Hematopoietic multipotent progenitor cell treated with erythropoietin and hydrocortisone succinate and interleukin-3 and kit ligand, for 15 days (in vitro differentiated cells): ENCODE measurements at regions not wholly inside any gene's neighbourhood (a gene's known extent, or its start where the extent isn't known, plus 50 kb on each side); places are given as distances from the start of the nearest gene placed in this dataset.
"Not testable (repeated sequence)": the region's sequence is repeated elsewhere in the genome, so short reads cannot be mapped to it uniquely, and the experiment has no call there.

Experiments used
- DNase-seq: peaks from one replicate; pipeline ENCODE4 v3.0.0-alpha.2; 2015; ENCODE audit warnings: low spot score

DNA sequence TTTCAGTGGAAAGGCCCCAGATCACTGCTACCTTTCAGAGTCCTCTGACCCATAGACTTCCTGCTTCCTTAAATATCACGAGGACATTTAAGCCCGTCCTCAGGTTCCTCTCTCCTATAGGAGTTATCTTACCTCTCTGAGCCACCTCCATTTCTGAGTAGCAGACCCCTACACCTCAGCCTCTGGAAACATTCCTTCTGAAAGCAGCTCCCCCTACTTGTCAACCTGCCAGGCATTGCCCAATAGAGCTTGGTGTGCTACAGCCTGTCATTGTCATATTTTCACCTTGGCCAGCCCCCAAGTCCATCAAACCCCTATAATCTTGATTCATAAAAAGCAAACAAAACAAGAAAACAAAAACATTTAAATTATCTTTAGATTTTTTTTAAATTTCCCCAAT, 717.9 kb upstream of the SLC8A1 start:
- DNase-seq = no peak

DNA sequence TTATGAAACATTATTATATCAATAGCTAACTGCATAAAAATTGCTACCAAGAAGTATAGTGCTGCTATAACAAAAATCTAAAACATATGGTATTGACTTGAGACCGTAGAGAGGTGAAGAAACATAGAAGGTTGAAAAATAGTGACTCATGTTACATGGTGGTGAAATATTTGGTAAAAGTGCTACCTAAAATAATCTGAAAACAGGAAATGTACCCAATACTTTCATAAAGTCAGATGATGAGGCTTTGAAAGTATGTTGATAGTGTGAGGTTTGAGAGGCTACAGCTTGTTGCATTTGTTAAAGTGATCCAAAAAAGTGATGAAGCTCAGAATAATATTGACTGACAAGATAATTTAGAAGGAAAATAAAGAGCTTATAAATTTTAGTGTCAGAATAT, 718.7 kb upstream of the SLC8A1 start:
- no peak for DNase-seq

DNA sequence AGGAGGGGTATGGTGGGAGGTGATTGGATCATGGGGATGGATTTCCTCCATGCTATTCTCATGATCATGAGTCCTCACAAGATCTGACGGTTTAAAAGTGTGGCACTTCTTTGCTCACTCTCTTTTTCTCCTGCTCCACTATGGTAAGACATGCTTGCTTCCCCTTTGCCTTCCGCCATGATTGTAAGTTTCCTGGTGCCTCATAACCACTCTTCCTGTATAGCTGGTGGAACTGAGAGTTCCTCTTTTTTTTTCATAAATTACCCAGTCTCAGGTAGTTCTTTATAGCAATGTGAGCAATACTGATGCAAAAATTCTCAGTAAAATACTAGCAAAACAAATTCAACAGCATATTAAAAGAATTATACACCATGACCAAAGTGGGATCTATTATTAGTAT, 728.5 kb upstream of the SLC8A1 start:
- DNase-seq = no peak

DNA sequence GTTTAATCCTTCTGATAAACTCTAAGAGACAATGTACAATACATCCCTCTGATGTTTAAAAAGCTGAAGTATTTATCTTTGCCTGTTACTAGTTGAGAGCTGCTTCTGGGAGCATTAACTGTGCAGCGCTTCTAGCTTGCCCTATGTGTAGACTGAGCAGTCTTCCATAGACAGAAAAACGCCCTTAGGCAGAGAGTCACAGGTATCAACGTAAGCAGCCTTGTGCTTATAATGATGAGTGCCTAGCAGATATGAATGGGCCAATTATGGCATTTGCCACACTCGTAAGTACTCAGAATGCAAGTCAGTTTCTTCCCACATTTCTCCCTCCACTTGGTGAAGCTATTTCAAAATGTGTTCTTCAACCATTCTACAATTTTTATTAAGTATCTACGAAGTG, 731.1 kb upstream of the SLC8A1 start:
- DNase-seq = no peak

DNA sequence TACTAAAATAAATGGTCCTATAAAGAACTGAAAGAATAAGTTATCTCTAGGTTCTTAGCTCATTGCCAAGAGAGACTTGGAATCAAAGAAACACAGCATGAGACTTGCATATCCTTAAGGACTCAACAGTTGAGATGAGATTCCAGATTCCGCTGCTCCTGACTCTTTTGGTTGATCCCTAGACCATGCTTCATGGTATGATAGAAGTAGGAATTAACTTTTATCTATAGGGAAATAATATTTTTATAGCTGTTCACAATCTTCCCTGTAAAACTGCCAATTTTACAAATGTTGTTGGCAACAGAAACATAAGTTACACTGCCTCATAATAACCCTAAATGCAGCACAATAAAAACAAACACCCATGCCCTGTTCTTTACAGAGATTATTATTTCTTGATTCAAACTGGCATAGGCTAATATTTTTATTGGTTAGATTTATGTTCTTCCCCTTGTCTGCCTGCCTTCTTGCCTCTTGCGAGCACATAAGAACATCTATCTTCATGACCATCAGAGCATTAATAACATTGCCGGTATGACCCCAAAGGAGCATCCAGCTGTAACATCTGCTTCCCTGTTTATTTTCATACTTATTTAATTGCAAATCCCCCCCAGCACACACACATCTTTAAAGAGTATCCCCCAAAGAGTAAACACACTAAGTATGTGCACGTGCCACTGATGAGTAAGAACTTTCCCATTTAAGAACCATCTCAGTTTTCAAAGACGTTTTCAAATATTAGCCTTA, 735.7 kb upstream of the SLC8A1 start:
- no peak for DNase-seq

DNA sequence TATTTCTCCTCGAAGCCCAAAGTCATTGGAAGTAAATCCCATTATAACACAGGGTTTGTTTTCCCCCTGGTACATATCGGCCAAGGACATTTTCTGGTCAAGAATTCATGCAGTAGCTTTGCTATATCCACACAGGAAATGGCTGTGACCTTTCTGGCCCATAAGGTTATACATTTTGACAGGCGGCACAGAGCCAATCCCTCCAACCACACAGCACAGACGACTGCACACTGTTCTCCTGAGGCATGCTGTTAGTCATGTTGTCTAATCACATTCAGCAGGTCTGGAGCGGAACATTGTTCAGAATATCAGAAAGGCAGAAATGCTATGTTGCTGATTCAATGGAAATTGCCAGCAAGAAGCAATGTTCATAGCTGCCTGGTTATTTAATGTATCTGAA, 742.3 kb upstream of the SLC8A1 start:
- no peak for DNase-seq

DNA sequence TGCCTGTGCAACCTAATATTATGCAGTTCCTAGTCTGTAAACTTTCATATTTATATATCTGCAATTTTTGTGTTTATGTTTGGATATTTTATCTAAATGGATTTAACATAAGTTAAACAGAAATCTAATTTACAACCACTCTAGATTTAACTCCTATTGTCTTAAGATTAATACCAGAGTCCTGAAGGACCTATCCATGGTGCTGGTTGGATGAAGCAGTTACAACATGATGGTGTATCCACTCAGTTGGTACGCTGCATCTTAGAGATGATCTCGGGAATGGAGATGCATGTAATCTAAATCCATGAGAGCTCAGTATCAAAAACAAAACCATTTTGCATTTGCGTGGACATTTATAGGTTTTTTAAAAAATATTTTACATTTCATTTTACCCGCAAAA, 745.9 kb upstream of the SLC8A1 start:
- DNase-seq = no peak

DNA sequence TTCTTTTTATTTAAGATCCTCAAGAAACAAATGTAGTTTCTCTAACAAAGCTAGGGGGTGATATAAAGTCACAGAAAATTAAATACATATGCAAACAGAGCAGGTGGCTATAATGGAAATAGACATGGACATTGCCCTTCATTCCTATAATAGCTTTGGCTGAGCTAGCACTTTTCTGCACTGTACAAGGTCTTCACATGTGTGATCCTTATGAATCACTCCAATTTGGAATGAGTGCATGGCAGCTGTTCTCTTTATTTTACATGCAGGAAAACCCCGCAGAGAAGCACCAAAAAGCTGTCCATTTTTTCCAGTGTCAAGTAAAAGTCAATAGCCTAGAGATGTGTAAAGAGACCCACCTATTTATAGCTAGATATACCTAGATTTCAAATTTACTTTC, 747.4 kb upstream of the SLC8A1 start:
- DNase-seq = no peak

DNA sequence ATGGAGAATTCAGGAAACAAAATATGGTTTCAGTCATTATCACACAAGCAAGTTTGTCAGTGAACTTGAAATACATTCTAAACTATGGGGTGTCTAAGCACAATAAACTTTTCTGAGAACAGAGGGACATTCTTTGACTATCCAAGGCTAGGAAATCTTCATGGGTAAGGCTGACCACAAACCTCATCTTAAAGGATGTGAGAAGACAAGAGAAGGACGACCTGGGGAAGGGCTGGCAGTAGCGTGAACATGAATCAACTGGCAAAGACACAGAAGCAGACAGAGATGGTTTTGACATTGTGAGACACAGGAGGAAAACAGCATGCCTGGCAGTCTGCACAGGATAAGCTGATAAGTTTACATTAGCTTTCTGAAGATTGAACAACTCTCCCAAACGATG, 752.4 kb upstream of the SLC8A1 start:
- DNase-seq = no peak

DNA sequence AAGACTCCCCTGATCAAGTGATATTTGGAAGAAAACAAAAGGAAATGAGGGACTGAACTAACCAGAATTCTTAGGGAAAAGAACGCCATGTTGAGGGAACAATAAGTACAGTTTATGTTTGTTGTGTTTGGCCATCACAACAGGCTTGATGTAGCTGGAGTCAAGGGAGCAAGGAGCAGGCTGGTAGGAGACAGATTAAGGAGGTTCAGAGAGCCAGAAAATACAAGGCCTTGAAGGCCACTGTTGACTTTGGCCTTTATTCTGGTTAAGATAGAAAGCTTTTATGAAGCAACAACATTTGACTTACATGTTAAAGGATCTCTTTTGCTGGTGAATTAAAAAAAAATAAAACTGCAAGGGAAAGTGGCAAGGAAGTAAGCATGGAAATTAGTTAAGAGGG, 754.1 kb upstream of the SLC8A1 start:
- DNase-seq = no peak

DNA sequence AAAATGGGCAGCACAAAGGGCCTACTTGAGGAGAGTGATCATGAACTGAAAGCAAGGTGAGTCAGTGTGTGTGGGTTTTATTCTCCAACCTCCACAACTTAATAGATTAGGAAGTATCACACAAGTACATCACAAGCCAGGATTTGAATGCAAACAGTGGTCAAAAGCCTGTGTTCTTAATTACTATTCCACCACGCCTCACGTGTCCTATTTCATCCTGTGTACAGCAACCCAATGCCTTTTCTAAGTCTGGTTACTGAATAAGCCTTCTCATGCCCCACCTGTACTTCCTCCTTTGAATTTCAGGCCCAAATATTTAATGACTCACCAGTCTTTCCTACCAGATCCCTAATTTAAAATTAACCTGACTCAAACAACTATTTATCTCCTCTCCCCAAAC, 755.7 kb upstream of the SLC8A1 start:
- no peak for DNase-seq

DNA sequence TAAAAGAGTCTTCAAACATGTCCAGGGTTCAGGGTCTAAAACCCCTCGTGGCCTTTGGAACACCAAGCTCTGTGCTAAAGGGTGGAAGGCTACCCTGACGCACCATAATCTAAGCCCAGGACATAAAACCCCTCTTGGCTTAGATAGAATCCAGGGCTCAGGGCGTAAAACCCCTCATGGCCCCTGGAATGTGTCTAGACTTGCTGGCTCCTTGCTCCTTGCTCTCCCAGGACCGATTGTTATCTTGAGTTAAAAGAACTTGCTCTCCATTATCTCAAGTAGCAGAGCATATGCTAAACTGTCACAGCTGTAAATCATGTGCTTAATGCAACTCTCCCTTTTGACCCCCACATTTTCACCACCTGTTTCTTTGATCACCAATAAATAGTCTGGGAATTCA, 758.1 kb upstream of the SLC8A1 start:
- not testable (repeated sequence) for DNase-seq

DNA sequence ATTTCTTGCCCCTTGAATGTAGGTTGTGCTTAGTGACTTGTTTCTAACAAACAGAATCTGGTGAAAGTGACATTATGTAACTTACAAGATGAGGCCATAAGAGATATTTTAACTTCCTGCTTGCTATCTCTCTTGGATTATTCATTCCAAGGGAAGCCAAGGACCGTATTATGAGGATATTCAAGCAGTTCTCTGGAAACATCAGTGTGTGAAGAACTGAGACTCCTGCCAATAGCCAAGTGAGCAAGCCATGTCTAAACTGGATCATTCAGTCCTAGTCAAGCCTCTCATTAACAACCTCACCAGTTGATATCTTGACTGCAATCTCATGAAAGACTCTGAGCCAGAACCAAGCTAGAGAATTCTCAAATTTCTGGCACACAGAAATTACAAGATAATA, 765.1 kb upstream of the SLC8A1 start:
- no peak for DNase-seq

DNA sequence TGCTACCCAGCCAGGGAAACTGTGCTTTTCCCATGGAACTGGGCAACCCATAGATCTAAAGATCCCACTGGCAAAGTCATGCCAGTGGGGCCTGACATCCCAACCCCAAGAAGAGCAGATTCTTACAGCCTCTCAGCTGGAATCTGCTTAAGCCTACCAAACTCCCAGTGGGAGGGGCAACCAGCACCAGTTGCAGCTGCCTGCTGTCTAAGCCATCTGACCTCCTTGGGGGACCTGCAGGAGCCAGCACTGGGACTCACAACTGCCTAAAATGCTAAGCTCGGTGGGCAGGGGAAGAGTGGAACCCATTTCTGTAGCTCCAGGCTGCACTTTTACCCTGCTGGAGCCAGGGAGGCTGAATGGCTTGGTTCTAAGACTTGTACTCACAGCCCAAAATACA, 770.7 kb upstream of the SLC8A1 start:
- DNase-seq = no peak

DNA sequence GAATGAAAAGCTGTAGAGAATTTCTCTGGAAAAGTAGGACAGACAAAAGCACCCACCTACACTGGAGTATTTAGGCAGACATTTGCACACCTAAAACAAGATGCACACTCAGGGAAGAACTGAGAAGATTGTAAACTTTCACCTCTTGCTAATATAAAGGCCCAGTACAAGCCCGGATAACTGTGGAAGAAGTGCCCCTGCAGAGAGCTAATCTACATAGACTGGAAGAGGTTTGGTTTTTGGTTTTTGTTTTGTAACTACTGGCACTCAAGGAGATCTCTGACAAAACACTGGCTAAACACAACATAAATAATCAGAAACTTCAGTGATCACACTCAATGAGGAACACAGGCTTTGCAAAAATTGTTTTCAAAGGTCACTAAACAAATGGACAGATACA, 782.2 kb upstream of the SLC8A1 start:
- DNase-seq = no peak

DNA sequence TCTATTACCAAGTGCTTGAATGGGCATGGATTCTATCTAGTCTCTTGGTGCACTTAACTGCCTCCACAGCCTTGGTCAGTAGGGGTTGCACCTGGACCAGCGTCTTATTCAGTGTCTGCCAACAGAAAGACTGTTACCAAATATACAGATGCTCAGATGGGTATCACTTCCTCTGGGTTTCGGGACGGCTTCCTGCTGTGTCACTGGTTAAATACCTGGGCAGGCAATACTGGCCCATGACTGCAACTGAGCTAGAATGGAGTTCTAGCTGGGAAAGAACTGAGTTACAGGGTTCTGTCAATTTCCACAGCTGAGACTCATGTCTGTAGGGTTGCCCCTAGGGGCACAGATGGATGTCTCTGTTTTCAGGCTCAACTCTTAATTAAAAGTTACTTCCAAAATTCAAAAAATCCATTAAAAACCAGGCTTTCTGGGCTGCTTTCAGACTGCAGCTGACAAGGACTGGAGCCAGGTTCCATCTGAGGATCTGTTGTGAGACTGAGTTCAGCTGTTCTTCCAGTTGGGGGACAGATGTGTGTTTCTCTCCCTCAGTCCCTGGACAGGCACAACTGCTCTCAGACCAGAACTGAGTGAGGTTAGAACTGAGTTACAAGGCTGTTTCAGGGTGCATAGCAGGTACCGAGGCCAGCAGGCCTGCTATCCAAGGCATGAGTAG, 789.6 kb upstream of the SLC8A1 start:
- DNase-seq = no peak

DNA sequence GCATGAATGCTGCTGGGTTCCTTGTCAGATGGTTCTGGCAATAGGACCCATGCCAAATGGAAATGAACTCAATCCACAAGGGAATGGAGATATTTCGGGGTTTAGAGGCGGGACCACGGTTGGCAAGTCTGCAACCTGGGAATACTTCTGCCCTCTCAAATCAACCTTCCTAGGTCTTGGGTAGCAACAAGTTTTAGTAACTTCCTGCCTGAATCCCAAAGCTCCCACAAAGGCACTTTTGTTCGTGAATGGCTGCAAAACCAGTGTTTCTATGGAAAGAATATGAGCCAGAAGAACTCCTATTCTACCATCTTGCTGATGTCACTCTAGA, 790.1 kb upstream of the SLC8A1 start:
- DNase-seq = no peak

DNA sequence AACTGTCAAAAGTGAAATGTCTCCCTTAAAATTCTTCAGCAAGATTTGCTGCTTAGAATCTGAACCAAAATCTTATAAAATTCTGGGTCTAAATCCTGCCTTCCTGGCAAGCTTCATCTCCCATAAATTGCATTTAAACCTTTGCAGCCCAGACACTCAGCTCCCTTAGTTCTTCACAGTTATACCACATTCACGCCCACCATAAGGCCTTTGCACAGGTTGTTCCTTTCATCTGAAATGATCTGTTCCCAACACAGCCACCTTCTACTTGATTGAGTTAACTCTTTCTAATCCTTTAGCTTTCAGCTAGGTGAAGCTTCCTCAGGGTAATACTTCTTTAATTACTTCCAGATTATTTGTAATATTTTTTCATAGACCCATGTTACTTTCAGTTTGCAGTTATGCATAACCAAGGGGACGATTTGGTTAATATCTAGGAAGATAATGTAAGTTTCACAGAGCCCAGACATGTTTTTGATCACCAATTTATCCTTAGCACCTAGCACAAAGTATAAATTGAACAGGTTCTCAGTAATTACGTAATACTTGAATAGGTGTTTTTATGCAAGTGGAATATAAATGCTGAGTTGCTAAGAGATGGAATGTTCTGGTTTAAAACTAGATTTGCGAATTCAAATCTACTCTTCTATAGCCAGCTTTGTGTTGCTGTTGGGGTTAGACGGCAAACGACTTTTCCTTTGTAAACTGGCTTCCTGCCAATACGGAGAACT, 779.7 kb upstream of the PKDCC start:
- no peak for DNase-seq

DNA sequence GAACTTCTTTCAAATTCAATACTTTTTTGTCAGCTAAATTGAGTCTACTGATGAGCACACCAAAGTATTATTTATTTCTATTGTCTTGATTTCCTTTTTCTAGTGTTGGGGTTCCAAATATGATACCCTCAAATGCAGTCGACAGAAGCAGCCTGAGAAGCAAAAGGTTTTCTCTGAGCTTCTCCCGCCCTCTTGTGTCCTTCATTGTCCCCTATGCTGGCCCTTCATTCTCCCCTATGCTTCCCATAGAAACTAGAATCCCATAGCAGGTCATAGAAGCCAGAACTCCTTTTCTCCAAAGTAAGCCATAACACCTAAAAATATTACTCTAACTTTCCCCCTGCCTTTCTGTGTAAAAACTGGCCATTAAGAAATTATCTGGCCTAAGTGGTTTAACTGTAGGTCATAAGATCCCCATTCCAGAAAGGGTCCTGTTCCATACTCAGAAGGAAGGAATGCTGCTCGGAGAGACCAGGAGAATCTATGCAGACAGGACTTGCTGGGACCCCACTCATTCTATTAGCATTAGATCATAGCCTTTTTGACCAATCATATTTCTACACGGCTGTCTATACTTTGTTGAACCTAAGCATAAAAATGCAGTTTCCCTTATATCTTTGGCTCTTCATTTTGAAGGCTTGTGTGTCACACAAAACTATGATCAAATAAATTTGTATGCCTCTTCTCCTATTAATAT, 764.6 kb upstream of the PKDCC start:
- DNase-seq = no peak

DNA sequence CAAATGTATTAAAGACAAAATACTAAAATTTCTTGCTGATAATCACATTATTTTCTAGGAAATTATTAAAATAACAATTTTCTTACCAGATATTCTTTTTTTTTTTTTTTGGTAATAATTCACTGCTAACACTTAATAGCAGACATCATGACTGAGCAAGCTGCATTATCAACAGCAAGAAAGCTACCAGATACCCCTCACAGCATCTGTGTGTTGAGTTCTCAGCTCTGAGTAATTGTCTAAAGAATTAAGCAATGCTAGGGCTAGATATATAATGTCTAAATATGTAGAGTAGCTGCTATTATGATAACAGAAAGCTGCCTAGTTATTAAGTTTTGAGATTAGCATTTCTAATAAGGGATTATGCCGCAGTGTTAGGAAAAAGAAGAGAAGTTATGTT, 754.3 kb upstream of the PKDCC start:
- no peak for DNase-seq

DNA sequence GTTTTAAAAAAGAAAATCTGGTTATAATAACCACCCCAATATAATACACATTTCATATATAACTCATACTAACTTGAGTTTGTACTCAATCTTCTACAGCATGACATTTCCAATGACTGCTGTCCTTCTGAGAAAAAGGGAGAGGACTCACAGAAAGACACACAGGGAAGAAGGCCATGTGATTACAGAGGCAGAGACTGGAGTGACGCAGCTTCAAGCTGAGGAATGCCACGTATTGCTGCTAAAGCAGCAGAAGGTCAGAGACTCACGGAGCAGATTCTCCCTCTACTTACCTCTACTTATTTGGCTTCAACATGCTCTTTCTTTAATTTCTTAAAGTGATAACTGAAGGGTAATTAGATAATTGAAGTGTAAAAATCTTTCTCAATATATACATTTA, 753.5 kb upstream of the PKDCC start:
- DNase-seq = no peak

DNA sequence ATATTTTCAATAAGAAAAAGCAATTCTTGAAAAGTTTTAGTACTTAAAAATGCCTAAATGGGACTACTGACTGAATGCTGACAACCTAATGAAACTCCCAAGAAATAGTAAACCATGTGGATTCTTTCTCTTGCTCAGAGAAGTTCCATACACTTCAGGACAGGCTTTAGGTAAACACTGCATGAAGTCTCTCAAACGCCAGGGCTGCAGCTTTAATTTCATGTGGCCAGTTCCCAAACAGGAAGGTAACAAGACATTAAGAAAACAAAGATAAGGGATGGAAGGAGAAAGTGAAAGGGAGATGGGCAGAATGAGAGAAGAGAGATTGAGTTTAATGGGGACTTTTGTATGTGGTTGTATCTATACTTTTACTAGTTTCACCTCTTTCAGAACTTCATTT, 734.7 kb upstream of the PKDCC start:
- DNase-seq = no peak

DNA sequence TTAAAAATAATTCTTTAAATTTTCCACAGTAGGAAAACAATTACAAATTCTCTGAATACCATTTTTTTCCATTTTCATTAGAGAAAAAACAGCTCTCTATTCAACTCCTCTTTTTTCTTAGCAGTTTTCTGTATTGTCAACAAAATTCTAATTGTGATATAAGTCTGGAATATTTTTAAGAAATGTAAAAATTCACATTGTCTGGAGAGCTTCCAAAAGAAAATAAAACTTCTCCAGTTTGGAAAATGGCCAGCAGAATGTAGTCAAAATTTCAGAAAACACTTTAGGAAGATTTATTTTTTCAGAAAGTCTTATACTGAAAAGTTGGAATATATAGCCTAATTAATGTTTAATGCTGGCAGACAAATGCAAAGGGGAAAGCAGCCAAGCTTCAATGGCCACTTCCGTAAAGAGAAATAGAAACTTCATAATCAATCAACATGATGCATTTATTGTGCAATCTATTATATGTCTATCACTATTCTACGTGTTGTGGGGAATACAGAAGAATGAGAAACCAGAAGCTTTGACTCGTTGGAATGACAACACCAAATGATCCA, 733.2 kb upstream of the PKDCC start:
- no peak for DNase-seq
